NCI-H1092 (cell line): ENCODE measurements at regions not wholly inside any gene's neighbourhood (a gene's known extent, or its start where the extent isn't known, plus 50 kb on each side); places are given as distances from the start of the nearest gene placed in this dataset.
"Not testable (repeated sequence)": the region's sequence is repeated elsewhere in the genome, so short reads cannot be mapped to it uniquely, and the experiment has no call there.

ENCODE experiments used
- DNase-seq: peaks from one replicate; lab custom pipeline; 2025; lab: John Stamatoyannopoulos, UW

DNA sequence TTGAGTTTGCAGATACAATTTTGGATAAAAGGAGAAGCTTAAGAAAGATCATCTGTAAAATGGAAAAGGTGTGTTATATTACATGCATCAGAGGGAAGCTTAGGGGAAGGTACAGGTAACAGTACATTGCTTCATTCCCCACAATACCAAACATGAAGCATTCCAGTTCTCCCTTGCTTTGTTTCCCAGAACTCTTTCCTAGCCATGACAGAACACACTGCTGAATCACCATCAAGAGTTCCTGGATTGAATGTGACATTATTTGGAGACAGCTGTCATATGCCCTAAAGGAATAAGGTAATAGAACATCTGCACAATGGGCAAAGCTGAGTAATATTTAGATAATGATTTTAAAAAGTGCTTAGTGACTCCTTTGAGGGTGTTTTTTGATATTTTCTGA is 303.5 kb upstream of the ST8SIA4 start:
- no peak for DNase-seq

DNA sequence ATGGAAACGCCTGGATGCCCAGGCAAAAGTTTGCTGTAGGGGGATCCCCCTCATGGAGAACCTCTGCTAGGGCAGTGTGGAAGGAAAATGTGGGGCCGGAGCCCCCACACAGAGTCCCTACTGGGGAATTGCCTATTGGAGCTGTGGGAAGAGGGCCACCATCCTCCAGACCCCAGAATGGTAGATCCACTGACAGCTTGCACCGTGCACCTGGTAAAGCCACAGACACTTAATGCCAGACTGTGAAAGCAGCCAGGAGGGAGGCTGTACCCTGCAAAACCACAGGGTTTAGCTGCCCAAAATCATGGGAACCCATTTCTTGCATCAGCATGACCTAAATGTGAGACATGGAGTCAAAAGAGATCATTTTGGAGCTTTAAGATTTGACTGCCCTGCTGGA is 302.0 kb upstream of the ST8SIA4 start:
- not testable (repeated sequence) for DNase-seq

DNA sequence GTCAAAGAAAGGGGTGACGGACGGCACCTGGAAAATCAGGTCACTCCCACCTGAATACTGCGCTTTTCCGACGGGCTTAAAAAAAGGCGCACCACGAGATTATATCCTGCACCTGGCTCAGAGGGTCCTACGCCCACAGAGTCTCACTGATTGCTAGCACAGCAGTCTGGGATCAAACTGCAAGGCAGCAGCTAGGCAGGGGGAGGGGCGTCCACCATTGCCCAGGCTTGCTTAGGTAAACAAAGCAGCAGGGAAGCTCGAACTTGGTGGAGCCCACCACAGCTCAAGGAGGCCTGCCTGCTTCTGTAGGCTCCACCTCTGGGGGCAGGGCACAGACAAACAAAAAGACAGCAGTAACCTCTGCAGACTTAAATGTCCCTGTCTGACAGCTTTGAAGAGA is 277.3 kb upstream of the ST8SIA4 start:
- DNase-seq: not testable (repeated sequence)

DNA sequence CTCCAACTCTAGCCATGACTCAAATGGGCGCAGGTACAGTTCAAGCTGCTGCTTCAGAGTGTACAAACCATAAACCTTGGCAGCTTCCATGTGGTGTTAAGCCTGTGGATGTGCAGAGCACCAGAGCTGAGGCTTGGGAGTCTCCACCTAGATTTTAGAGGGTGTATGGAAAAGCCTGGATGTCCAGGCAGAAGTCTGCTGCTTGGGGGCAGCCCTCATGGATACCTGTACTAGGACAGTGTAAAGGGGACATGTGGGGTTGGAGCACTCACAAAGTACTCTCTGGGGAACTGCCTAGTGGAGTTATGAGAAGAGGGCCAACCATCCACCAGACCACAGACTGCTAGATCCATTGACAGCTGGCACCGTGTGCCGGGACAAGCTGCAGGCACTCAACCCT is 273.5 kb upstream of the ST8SIA4 start:
- no peak for DNase-seq

DNA sequence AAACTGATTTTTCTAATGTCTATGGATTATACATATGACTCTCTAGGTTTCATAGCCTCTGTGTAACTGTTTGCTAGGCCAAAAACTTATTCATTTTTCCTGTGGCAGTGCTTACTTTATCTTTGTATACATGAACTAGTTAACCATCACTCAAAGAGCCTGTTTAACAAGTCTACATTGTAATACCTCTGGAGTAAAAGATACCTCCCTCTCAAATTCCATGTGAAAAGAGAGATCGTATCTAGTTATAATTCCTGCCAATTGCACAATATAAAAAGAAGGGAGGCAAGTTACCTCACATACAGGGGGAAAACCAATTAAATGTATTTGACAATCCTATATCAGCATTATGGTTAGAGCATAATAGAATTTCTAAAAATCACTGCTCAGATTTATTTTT is 271.9 kb upstream of the ST8SIA4 start:
- DNase-seq: no peak

DNA sequence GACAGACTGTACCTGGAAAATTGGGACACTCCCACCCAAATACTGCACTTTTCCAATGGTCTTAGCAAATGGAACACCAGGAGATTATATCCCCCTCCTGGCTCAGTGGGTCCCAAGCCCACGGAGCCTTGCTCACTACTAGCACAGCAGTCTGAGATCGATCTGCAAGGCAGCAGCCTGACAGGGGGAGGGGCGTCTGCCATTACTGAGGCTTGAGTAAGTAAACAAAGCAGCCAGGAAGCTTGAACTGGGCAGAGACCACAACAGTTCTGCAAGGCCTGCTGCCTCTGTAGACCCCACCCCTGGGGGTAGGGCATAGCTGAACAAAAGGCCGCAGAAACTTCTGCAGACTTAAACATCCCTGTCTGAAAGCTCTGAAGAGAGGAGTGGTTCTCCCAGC is 260.0 kb upstream of the ST8SIA4 start:
- DNase-seq: no peak

DNA sequence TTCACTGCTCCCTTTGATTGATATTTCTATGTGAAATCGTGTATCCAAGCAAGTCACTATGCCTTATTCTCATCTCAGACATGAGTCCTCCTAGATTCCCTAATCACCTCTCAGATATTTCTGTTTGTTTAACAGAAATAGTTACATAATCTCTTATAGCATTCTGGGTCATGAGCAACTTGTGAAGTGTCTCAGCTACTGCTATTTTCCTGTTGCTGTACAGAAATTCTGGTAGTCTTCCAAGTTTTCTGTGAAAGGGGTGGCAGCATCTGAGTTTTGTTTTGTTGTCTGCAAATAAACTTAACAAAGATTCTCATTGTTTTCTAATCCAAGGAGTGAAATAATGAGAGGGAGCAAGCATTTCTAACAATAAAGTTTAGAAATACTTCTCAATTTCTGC is 256.9 kb upstream of the ST8SIA4 start:
- DNase-seq: no peak

DNA sequence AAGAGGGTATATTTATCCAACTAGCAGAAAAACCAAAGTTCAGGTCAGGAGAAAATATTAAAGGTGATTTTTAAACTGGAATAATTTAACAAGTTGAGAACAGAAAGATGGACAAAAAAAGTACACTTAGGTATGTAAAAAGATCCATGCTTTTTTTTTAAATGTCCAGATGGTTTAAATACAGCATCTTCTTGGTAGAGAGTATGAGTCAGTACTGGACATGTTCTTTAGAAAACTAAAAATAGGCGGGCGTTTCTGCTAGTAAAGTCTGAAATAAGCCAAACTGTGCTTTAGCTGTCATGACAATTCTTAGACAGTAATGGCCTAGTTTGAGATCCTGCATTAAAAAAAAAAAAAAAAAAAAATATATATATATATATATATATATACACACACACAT is 255.9 kb upstream of the ST8SIA4 start:
- DNase-seq: no peak

DNA sequence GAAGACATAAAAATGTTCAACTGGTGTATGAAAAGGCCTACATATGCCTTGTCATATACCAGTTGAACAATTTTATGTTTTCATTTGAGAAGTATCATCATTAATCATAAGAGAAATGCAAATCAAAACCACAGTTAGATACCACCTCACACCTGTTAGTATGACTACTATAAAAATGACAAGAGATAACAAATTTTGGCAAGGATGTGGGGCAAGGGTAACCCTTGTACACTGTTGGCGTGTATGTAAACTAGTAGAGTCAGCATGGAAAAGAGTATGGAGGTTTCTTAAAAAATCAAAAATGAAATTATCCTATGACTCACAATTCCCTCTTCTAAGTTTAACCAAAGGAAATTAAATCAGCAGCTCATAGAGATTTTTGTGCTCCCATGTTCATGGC is 250.4 kb upstream of the ST8SIA4 start:
- DNase-seq: no peak

DNA sequence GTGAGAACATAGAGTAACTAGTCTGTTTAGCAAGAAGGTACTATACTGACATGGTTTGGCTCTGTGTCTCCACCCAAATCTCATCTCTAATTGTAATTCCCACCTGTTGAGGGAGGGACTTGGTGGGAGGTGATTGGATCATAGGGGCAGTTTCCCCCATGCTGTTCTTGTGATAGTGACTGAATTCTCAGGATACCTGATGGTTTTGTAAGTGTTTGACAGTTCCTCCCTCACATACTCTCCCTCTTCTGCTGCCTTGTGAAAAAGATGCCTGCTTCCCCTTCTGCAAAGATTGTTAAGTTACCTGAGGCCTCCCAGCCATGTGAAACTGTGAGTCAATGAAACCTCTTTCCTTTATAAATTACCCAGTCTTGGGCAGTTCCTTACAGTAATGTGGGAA is 240.4 kb upstream of the ST8SIA4 start:
- DNase-seq: no peak

DNA sequence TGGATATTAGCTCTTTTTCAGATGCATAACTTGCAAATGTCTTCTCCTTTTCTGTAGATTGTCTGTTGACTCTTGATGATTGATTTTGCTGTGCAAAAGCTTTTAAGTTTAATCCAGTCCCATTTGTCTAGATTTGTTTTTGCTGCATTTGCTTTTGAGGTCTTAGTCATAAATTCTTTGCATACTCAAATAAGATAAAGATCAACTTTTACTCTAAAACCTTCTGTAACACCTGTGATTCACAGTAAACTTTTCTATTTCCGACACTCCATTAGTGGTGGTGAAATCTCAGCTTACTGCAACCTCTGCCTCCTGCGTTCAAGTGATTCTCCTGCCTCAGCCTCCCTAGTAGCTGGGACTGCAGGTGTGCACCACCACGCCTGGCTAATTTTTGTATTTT is 239.0 kb upstream of the ST8SIA4 start:
- no peak for DNase-seq

DNA sequence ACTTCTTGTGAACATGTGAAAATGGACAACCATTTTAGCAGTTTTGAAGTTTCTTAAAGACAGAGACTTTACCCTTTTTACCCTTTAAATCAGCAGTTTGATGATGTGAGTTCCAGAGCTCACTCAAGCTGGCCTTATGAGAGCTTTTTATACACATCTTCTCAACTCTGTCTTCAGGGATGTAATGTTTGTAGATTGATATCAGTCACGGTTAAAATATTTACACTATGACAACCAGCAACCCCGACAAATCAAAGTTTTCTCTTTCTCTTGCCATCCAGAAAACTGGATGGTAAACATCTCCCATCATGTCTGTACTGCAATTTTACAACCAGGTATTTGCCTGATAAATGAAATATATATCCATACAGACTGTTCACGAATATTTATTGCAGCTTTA is 233.4 kb upstream of the ST8SIA4 start:
- no peak for DNase-seq

DNA sequence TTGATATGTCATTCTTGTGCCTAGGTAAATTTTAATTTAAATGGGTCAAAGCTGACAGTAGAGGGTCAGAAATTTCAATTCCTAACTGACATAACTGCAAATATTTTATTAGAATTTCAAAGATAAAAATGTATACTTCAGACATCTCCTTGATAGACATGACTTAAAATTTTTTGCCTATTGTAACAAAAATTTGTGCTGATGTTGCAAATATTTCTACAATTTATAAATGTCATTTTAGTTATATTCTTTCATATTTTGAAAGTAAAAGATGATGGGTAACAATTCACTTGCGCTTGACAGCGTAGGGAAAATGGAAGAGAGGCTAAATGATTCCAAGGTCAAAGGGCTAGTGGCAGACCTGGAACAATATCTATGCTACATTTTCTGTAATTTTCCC is 220.3 kb upstream of the ST8SIA4 start:
- DNase-seq: no peak

DNA sequence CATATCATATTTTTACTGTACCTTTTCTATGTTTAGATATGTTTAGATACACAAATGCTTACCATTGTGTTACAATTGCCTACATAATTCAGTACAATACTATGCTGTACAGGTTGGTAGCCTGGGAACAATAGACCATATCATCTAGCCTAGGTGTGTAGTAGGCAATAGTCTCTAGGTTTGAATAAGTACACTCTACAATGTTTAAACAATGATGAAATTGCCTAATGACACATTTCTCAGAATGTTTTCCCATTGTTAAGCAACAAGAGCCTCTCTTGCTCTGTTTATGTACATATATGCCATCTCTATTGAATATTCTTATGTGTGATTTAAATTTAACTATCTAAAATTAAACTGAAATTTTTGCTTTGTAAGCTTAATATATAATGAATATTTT is 209.6 kb upstream of the ST8SIA4 start:
- no peak for DNase-seq

DNA sequence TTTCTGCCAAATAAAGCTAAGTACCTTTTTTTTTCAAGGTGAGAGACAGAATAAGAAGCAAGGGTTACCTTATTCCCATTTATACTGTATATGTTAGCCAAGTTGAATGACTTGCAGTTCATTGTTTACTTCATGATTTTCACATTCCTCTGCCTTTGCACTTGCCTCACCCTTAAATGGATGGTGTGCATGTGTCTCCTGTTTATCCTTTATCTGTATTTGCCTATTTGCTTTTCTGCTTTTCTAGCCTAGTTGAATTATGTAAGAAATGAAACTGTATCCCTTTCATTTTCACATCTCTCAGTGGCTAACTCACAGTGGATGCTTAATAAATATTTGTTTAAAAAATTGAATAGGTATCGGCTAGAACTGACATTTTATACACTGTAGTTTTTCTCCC is 200.8 kb upstream of the ST8SIA4 start:
- no peak for DNase-seq

DNA sequence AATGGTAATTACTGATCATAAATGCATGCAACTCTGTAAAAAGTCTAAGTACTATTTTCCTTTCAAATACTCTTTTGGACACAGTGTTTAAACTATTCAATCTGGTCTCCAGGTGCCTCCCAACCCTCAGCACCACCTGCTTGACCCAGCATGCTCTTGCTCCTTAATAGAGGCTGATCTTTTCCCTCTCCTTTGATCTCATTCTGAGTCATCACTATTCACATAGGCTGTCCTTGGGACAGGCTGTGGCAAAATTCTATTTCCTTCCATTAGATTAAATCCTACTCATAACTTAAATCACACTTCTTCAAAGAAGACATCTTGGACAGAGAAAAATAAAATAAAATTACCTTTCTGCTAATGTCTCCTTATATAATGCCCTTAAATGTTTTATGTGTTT is 199.4 kb upstream of the ST8SIA4 start:
- no peak for DNase-seq

DNA sequence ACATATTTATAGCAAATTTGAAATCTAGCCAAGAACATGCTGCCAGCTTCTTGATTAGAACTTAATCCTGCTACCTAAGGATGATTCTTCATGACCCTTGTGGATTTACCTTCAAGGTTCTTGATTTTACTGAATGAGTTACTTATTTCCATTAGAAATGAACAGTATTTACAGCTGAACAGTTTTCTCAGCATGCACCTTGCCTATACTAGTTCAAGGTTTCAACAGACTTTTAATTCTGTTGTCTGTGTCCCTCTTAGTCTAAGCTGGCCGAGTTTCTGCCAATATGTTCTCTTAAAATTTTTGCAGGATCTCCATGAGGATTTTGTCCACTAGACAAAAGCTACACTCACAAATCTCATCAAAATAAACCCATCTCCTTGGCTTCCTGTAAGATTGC is 188.8 kb upstream of the ST8SIA4 start:
- DNase-seq: no peak

DNA sequence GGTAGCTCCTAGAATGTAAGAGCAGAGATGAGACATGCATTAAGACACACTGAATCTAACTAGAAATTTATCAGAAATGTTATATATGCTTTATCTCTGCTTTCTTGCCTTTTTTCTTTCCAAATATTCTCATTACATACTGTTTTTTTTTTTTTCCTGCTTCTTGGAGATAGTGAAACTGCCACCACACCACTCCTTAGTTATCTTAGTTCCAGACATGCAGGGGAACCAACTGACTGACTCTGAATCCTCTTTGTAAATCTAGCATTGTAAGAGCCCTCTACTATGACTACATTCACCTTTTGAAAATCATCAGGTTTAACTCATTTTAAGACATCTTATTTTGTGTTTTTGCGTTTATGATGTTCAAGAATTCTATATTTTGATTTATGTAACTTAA is 181.3 kb upstream of the ST8SIA4 start:
- no peak for DNase-seq

DNA sequence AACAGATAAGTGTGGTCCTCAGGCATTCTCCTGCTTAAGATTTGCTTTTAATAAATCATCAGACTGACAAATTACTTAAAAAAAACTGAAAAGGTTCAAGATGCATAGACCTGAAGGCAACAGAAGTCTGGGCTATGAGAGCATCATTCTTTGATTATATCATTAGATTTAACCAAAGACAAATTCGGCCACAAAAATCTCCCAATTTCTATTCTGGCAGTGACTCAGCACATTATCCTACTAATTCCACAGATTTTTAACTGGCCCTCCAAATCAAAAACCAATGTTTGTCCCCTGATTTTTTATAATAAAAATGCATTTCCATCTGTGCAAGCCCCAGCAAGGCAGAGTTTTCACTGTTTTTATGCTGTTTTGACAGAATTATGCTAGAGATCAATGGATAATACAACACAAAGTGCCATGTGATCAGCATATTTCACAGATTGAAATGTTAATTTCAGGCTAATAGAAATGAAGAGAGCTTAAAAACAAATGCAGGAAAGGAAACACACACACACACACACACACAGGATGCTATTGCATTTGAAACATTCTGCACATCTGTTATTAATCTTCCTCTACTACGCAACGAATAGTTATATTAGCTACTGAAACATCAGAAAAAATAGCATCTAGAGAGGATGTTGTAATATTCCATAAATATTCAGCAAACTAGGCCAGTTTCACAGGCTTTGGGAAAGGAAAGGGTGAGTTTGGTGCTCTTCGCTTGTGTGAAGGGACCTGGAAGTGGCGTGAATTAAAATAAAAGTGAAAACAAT is 177.6 kb upstream of the ST8SIA4 start:
- DNase-seq: no peak

DNA sequence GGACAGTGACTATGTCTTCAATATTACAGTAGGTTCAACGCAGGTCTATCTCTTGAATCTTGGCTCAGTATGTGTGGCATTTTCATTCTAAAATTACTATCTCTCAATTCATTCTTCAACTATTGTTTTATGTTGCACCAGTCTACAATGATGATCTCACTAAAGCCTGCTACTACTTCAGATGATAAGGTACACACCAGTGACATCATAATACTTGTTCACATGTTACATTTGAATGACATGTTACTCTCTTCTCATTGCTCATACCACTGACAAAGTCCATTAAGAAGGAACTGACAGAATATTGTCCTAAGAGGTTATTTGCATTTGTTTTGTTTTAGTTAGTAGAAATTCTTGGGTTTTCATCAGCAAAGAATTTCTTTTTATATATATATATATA is 165.2 kb upstream of the ST8SIA4 start:
- DNase-seq: no peak

DNA sequence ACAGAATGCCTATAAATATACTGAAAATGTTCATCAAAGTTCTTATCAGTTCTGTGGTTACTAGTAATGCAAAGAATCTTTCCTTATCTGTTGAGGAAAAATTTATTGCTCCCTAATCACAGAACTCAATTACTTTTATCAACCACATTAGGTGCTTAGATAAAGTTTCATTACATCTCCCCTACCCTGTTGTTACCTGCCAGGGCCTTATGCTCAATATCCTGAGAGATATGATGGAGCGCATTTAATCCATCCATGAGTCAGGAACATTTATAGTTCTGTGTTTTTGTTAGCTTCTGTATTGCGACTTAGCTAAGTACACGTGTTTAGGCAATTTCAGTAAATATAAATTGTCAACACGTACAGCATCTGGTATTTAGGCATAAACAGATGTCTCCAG is 164.3 kb upstream of the ST8SIA4 start:
- DNase-seq: no peak

DNA sequence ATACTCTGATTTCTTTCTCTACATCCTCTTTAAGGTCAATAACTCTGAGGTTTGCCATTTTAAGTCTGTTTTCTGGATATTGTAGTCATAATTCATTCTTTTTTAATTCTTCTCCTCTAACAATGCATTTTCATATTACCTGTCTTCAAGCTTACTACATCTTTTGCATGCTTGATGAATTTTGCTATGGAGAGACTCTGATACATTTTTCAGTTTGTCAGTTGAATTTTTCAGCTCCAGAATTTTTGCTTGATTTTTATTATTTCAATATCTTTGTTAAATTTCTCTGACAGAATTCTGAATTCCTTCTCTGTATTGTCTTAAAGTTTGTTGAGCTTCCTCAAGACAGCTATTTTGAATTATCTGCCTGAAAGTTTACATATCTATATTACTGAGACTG is 159.8 kb upstream of the ST8SIA4 start:
- DNase-seq: no peak

DNA sequence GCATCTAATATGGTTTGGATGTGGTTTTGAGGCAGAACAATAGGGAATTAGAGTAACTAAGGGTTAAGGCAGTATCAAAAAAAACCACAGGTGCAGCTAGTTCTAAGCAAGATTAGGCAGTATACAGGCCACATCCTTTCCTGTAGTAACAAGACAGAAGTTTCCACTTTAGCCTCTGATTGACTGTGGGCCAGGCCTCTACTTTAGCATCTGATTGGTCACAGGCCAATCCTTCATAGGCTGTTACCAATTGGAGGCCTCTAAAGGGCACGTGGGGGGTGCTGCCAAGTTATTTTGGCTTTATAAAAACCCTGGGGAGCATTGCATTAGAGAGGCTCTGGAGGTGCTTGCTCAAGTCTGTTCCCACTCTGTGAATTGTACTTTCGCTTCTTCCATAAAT is 144.1 kb upstream of the ST8SIA4 start:
- no peak for DNase-seq

DNA sequence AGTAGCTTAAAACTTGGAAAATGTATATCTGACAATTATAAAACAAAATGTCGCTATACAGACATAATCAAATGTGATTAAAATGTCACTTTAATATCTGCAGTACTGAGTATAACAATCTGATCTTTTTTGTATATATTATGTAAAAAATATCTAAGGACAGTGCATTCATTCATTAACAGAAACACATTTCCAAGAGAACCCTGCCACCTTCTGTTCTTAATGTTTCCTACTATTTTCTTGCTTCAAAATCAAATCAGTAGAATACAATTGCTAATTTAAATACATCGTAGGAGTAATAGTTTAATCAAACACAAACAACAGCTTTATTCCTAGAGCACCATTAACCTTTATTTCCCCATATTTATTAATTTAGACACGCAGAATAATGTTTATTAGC is 142.6 kb upstream of the ST8SIA4 start:
- no peak for DNase-seq

DNA sequence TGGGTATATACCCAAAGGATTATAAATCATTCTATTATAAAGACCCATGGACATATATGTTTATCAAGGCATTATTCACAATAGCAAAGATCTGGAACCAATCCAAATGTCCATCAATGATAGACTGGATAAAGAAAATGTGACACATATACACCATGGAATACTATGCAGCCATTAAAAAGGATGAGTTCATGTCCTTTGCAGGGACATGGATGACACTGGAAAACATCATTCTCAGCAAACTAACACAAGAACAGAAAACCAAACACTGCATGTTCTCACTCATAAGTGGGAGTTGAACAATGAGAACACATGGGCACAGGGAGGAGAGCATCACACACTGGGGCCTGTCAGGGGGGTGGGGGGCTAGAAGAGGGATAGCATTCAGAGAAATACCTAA is 136.9 kb upstream of the ST8SIA4 start:
- DNase-seq: not testable (repeated sequence)
